ENCODE measurements at regions not wholly inside any gene's neighbourhood (a gene's known extent, or its start where the extent isn't known, plus 50 kb on each side); places are given as distances from the start of the nearest gene placed in this dataset.

GRCh38 chr11:122435540-122436187 lies 219.9 kb upstream of the UBASH3B start:
- Histone ChIP-seq H3K36me3 (replicated peaks) (no peaks in the 10 kb centered on the region), H3K27ac (no peak overlapping the region), H3K4me3 (ENCODE audit: low read depth, low read length) (no peak overlapping the region), H3K27me3 (replicated peaks) (peaks cover 14% of the 10 kb centered on the region)
- TF ChIP-seq CTCF (IDR thresholded peaks at IDR 0.05; ENCODE audit: low read depth, low read length, missing control alignments) = no peak
- DNase-seq = no peak
- in situ Hi-C loops (cut with HindIII; ENCODE audit: low pct_ligation_motif_present, low sequenced_read_pairs) = no loop called here

GRCh38 chr11:122434786-122435185 lies 220.7 kb upstream of the UBASH3B start:
- Histone ChIP-seq H3K4me3 (ENCODE audit: low read depth, low read length) (no peak overlapping the region), H3K27ac (no peak overlapping the region), H3K36me3 (replicated peaks) (no peaks in the 10 kb centered on the region), H3K27me3 (replicated peaks) (peaks cover 9% of the 10 kb centered on the region)
- DNase-seq = no peak
- in situ Hi-C loops (cut with HindIII; ENCODE audit: low pct_ligation_motif_present, low sequenced_read_pairs) = no loop called here
- no peak for TF ChIP-seq CTCF (IDR thresholded peaks at IDR 0.05; ENCODE audit: low read depth, low read length, missing control alignments)

GRCh38 chr11:122430490-122430889 lies 225.0 kb upstream of the UBASH3B start:
- in situ Hi-C loops (cut with HindIII; ENCODE audit: low pct_ligation_motif_present, low sequenced_read_pairs) = no loop called here
- H3K36me3 ChIP-seq (replicated peaks) = no peaks in the 10 kb centered on the region
- H3K4me3 ChIP-seq (ENCODE audit: low read depth, low read length) = no peak overlapping the region
- H3K27me3 ChIP-seq (replicated peaks) = no peaks in the 10 kb centered on the region
- DNase-seq = no peak
- no peak for TF ChIP-seq CTCF (IDR thresholded peaks at IDR 0.05; ENCODE audit: low read depth, low read length, missing control alignments)
- no peak overlapping the region for H3K27ac ChIP-seq

- Histone ChIP-seq H3K36me3 (replicated peaks) (no peaks in the 10 kb centered on the region), H3K27ac (no peak overlapping the region), H3K27me3 (replicated peaks) (peaks cover 2% of the 10 kb centered on the region), H3K4me3 (ENCODE audit: low read depth, low read length) (no peak overlapping the region)
- no peak for TF ChIP-seq CTCF (IDR thresholded peaks at IDR 0.05; ENCODE audit: low read depth, low read length, missing control alignments)
- DNase-seq = no peak
- in situ Hi-C loops (cut with HindIII; ENCODE audit: low pct_ligation_motif_present, low sequenced_read_pairs) = no loop called here
Observed at GRCh38 chr11:122426073-122426472, 229.4 kb upstream of the UBASH3B start.

GRCh38 chr11:122424636-122425035 lies 230.9 kb upstream of the UBASH3B start:
- Histone ChIP-seq H3K27ac (no peak overlapping the region), H3K4me3 (ENCODE audit: low read depth, low read length) (no peak overlapping the region), H3K36me3 (replicated peaks) (no peaks in the 10 kb centered on the region), H3K27me3 (replicated peaks) (peaks cover 2% of the 10 kb centered on the region)
- DNase-seq = no peak
- in situ Hi-C loops (cut with HindIII; ENCODE audit: low pct_ligation_motif_present, low sequenced_read_pairs) = no loop called here
- no peak for TF ChIP-seq CTCF (IDR thresholded peaks at IDR 0.05; ENCODE audit: low read depth, low read length, missing control alignments)

GRCh38 chr11:122423886-122424285 lies 231.6 kb upstream of the UBASH3B start:
- no peak for DNase-seq
- Histone ChIP-seq H3K27ac (no peak overlapping the region), H3K36me3 (replicated peaks) (no peaks in the 10 kb centered on the region), H3K4me3 (ENCODE audit: low read depth, low read length) (no peak overlapping the region), H3K27me3 (replicated peaks) (peaks cover 2% of the 10 kb centered on the region)
- in situ Hi-C loops (cut with HindIII; ENCODE audit: low pct_ligation_motif_present, low sequenced_read_pairs) = no loop called here
- TF ChIP-seq CTCF (IDR thresholded peaks at IDR 0.05; ENCODE audit: low read depth, low read length, missing control alignments) = no peak
